PC-9 (cell line): ENCODE measurements at regions not wholly inside any gene's neighbourhood (a gene's known extent, or its start where the extent isn't known, plus 50 kb on each side); places are given as distances from the start of the nearest gene placed in this dataset.

Source experiments
- BruUV-seq: library from RNA; stranded (reverse); fragments of 400-500 nt; replicated peaks from 2 replicates; lab custom pipeline; 2021; lab: Mats Ljungman, UMichigan
- CTCF ChIA-PET: fragments of 300-600 bp; sonication (Branson Sonifier 250); formaldehyde crosslinking; loops from one replicate; lab custom pipeline; 2022; ENCODE audit warnings: antibody characterized with exemption; lab: Charles Lee
- POLR2A ChIA-PET: fragments of 300-600 bp; sonication (Branson Sonifier 250); formaldehyde crosslinking; loops from one replicate; lab custom pipeline; 2022; ENCODE audit warnings: antibody characterized with exemption; ENCODE audit not compliant: unreplicated experiment; lab: Charles Lee
- DNase-seq, 2 experiments: peaks; one replicate each; pipeline versions ENCODE4 v3.0.0 to v3.0.0-alpha.2; 2015 to 2022; ENCODE audit warnings: mixed read lengths in 1 of 2
- H2AFZ ChIP-seq: fragments of 200-600 bp; sonication (generic); 2 replicates; pipeline ENCODE4 v1.8.1; 2017; ENCODE audit warnings: antibody characterized with exemption
- H3F3A ChIP-seq: fragments of 200-600 bp; sonication (generic); 2 replicates; pipeline ENCODE4 v1.8.1; 2017; ENCODE audit warnings: antibody characterized with exemption, mild to moderate bottlenecking, low read depth; ENCODE audit not compliant: insufficient read depth
- H3K27ac ChIP-seq: fragments of 200-600 bp; sonication (generic); 2 replicates; pipeline ENCODE4 v1.6.1; 2016; ENCODE audit warnings: mixed run types
- H3K27me3 ChIP-seq: fragments of 200-600 bp; sonication (generic); 2 replicates; pipeline ENCODE4 v1.6.1; 2016; ENCODE audit warnings: low read depth, mixed run types; ENCODE audit not compliant: insufficient read depth
- H3K36me3 ChIP-seq: fragments of 200-600 bp; sonication (generic); 2 replicates; pipeline ENCODE4 v1.6.1; 2016; ENCODE audit warnings: low read depth, mixed run types
- H3K4me1 ChIP-seq: fragments of 200-600 bp; sonication (generic); replicated peaks from 2 replicates; pipeline ENCODE4 v1.6.1; 2016; ENCODE audit warnings: mixed run types; ENCODE audit not compliant: insufficient read depth
- H3K4me2 ChIP-seq: fragments of 200-600 bp; sonication (generic); 2 replicates; pipeline ENCODE4 v1.6.1; 2017; ENCODE audit warnings: mixed run types
- H3K4me3 ChIP-seq: fragments of 200-600 bp; sonication (generic); 2 replicates; pipeline ENCODE4 v1.6.1; 2016; ENCODE audit warnings: mixed run types
- H3K79me2 ChIP-seq: fragments of 200-600 bp; sonication (generic); 2 replicates; pipeline ENCODE4 v1.6.1; 2017; ENCODE audit warnings: low read depth, mixed run types
- H3K9me2 ChIP-seq: fragments of 200-600 bp; sonication (generic); 2 replicates; pipeline ENCODE4 v1.8.1; 2017; ENCODE audit warnings: mild to moderate bottlenecking; ENCODE audit not compliant: insufficient read depth
- H3K9me3 ChIP-seq: fragments of 200-600 bp; sonication (generic); 2 replicates; pipeline ENCODE4 v1.8.1; 2016; ENCODE audit warnings: low read depth; ENCODE audit not compliant: insufficient read depth
- H4K20me1 ChIP-seq: fragments of 200-600 bp; sonication (generic); 2 replicates; pipeline ENCODE4 v1.8.1; 2017; ENCODE audit not compliant: insufficient read depth
- CTCF ChIP-seq: fragments of 200-600 bp; sonication (generic); conservative IDR thresholded peaks from 2 replicates; pipeline ENCODE4 v1.6.1; 2017; ENCODE audit warnings: mixed run types, antibody characterized with exemption, mild to moderate bottlenecking, moderate library complexity
- EZH2 ChIP-seq: fragments of 200-600 bp; sonication (generic); IDR thresholded peaks from 2 replicates; pipeline ENCODE4 v1.8.0; 2017; ENCODE audit warnings: antibody characterized with exemption, low read depth
- intact Hi-C: fragments of 100-400 bp; cut with micrococcal nuclease; formaldehyde crosslinking; loops from one replicate; pipeline ENCODE4 v1.10.0; 2022; ENCODE audit not compliant: unreplicated experiment

GRCh38 chr3:135539351-135539750 lies 426.2 kb upstream of the PPP2R3A start:
- Histone ChIP-seq H3K36me3 (no peaks in the 10 kb centered on the region), H2AFZ (no peak overlapping the region), H3K4me3 (no peak overlapping the region), H3K27me3 (peaks cover 20% of the 10 kb centered on the region; the same call in 1 of the 2 replicates), H3K79me2 (no peaks in the 10 kb centered on the region), H3F3A (no peaks in the 10 kb centered on the region), H4K20me1 (no peaks in the 10 kb centered on the region), H3K27ac (no peak overlapping the region), H3K9me2 (no peaks in the 10 kb centered on the region), H3K4me1 (no peaks in the 10 kb centered on the region), H3K4me2 (no peak overlapping the region), H3K9me3 (no peaks in the 10 kb centered on the region)
- ChIA-PET POLR2A (no interaction called here), CTCF (no interaction called here)
- no TSS peak for BruUV-seq
- DNase-seq = no peak
- TF ChIP-seq EZH2 (no peak), CTCF (no peak)
- intact Hi-C loops = no loop called here

GRCh38 chr3:135539854-135540253 lies 425.7 kb upstream of the PPP2R3A start:
- no peaks in the 10 kb centered on the region for H3K9me2 ChIP-seq
- no peak overlapping the region for H3K4me2 ChIP-seq
- no peak overlapping the region for H3K4me3 ChIP-seq
- no peak for DNase-seq
- ChIA-PET CTCF (no interaction called here), POLR2A (no interaction called here)
- intact Hi-C loops = no loop called here
- H3K79me2 ChIP-seq = no peaks in the 10 kb centered on the region
- no peak overlapping the region for H3K27ac ChIP-seq
- H2AFZ ChIP-seq = no peak overlapping the region
- H3K4me1 ChIP-seq = no peaks in the 10 kb centered on the region
- no peaks in the 10 kb centered on the region for H3K36me3 ChIP-seq
- no peaks in the 10 kb centered on the region for H3K9me3 ChIP-seq
- no peaks in the 10 kb centered on the region for H4K20me1 ChIP-seq
- H3K27me3 ChIP-seq = peaks cover 20% of the 10 kb centered on the region; the same call in 1 of the 2 replicates
- BruUV-seq = no TSS peak
- TF ChIP-seq CTCF (no peak), EZH2 (no peak)
- H3F3A ChIP-seq = no peaks in the 10 kb centered on the region

- H3K27ac ChIP-seq = no peak overlapping the region
- no peaks in the 10 kb centered on the region for H3K27me3 ChIP-seq
- TF ChIP-seq CTCF (no peak), EZH2 (no peak)
- POLR2A ChIA-PET = no interaction called here
- DNase-seq = no peak
- CTCF ChIA-PET = no interaction called here
- no peaks in the 10 kb centered on the region for H3F3A ChIP-seq
- H3K4me3 ChIP-seq = no peak overlapping the region
- H3K4me1 ChIP-seq = no peaks in the 10 kb centered on the region
- no peaks in the 10 kb centered on the region for H3K9me2 ChIP-seq
- no peaks in the 10 kb centered on the region; the same call in 1 of the 2 replicates for H4K20me1 ChIP-seq
- BruUV-seq = no TSS peak
- intact Hi-C loops = no loop called here
- no peak overlapping the region for H2AFZ ChIP-seq
- no peaks in the 10 kb centered on the region for H3K36me3 ChIP-seq
- no peaks in the 10 kb centered on the region for H3K79me2 ChIP-seq
- no peaks in the 10 kb centered on the region for H3K9me3 ChIP-seq
- H3K4me2 ChIP-seq = no peak overlapping the region
Observed at GRCh38 chr3:135549928-135550494, 415.5 kb upstream of the PPP2R3A start.
